Activated CD8-positive, alpha-beta T cell treated with anti-CD3 and anti-CD28 coated beads for 36 hours (primary cell): ENCODE measurements at regions not wholly inside any gene's neighbourhood (a gene's known extent, or its start where the extent isn't known, plus 50 kb on each side); places are given as distances from the start of the nearest gene placed in this dataset.

ENCODE experiments used
- ATAC-seq: fragments of 200-7000 bp; cut with Tn5 transposase; one replicate; pipeline ENCODE4 v1.10.0; 2021; ENCODE audit warnings: mild to moderate bottlenecking, moderate library complexity
- CTCF ChIA-PET: fragments of 350-600 bp; sonication (Branson Sonifier 250); formaldehyde crosslinking; loops from one replicate; lab custom pipeline; 2021; ENCODE audit warnings: antibody characterized with exemption; lab: Charles Lee
- POLR2A ChIA-PET: fragments of 350-600 bp; sonication (Branson Sonifier 250); formaldehyde crosslinking; loops from one replicate; lab custom pipeline; 2021; ENCODE audit warnings: antibody characterized with exemption; lab: Charles Lee
- DNase-seq: peaks from one replicate; pipeline ENCODE4 v3.0.0-alpha.2; 2020
- H3K27ac Mint-ChIP-seq: one replicate; pipeline ENCODE4 v1.8.0; 2021; ENCODE audit warnings: mild to moderate bottlenecking, mixed read lengths
- H3K27me3 Mint-ChIP-seq: one replicate; pipeline ENCODE4 v1.8.0; 2021; ENCODE audit warnings: mixed read lengths
- H3K36me3 Mint-ChIP-seq: one replicate; pipeline ENCODE4 v1.8.0; 2021; ENCODE audit warnings: low read depth, mixed read lengths
- H3K4me1 Mint-ChIP-seq: one replicate; pipeline ENCODE4 v1.8.0; 2021; ENCODE audit warnings: low read depth, mixed read lengths
- H3K4me3 Mint-ChIP-seq: one replicate; pipeline ENCODE4 v1.8.0; 2021; ENCODE audit warnings: mild to moderate bottlenecking, moderate library complexity, mixed read lengths
- H3K9me3 Mint-ChIP-seq: one replicate; pipeline ENCODE4 v1.8.0; 2021; ENCODE audit warnings: mixed read lengths
- intact Hi-C: fragments of 100-400 bp; cut with micrococcal nuclease; formaldehyde crosslinking; loops from one replicate; pipeline ENCODE4 v1.10.0; 2022
- TF ChIP-seq, protein P1 (sequence below): fragments of 200-600 bp; IDR thresholded peaks from one replicate; pipeline ENCODE4 v1.8.0; 2022; ENCODE audit warnings: antibody characterized with exemption, mild to moderate bottlenecking

DNA sequence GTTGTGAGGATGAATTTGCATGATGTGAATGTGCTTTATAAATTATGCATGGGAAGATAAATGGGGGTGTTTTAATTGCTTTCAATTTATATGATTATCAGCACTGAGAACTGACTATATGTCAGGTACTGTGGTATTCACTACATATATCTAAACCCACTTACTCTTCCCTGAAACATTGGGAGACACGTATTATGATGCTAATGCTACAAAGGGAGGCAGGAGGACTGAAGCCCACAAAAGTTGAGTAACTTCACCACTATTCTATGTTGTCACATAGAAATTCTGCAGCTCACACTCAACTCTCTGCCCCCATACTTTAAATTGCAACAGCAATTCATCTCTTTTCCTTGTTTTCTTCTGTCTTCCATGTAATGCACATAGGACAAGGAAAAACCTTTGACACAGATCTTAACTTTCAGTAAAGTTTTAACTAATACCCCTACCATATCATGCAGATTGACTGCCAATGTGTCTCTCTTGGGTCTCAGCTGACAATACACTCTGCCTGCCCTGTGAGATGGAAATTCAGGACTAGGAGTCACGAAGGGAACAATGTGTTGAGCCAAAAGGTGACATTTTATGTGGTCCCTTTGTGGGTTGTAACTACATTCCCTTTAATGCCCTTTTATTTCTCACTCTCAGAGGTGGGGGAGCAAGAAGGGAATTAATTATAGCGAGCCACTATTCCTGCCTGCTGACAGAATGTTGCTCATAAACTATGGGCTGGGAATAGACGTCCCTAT is 691.0 kb upstream of the SORCS1 start:
- Mint-ChIP-seq H3K36me3 (no peaks in the 10 kb centered on the region), H3K27ac (no peak overlapping the region), H3K9me3 (peaks cover 7% of the 10 kb centered on the region), H3K27me3 (no peaks in the 10 kb centered on the region), H3K4me1 (no peaks in the 10 kb centered on the region), H3K4me3 (no peak overlapping the region)
- ATAC-seq (no peak), DNase-seq (no peak)
- intact Hi-C loops = no loop called here
- POLR2A ChIA-PET = no interaction called here
- TF ChIP-seq, protein P1, sequence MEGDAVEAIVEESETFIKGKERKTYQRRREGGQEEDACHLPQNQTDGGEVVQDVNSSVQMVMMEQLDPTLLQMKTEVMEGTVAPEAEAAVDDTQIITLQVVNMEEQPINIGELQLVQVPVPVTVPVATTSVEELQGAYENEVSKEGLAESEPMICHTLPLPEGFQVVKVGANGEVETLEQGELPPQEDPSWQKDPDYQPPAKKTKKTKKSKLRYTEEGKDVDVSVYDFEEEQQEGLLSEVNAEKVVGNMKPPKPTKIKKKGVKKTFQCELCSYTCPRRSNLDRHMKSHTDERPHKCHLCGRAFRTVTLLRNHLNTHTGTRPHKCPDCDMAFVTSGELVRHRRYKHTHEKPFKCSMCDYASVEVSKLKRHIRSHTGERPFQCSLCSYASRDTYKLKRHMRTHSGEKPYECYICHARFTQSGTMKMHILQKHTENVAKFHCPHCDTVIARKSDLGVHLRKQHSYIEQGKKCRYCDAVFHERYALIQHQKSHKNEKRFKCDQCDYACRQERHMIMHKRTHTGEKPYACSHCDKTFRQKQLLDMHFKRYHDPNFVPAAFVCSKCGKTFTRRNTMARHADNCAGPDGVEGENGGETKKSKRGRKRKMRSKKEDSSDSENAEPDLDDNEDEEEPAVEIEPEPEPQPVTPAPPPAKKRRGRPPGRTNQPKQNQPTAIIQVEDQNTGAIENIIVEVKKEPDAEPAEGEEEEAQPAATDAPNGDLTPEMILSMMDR = no peak
- CTCF ChIA-PET = no interaction called here

DNA sequence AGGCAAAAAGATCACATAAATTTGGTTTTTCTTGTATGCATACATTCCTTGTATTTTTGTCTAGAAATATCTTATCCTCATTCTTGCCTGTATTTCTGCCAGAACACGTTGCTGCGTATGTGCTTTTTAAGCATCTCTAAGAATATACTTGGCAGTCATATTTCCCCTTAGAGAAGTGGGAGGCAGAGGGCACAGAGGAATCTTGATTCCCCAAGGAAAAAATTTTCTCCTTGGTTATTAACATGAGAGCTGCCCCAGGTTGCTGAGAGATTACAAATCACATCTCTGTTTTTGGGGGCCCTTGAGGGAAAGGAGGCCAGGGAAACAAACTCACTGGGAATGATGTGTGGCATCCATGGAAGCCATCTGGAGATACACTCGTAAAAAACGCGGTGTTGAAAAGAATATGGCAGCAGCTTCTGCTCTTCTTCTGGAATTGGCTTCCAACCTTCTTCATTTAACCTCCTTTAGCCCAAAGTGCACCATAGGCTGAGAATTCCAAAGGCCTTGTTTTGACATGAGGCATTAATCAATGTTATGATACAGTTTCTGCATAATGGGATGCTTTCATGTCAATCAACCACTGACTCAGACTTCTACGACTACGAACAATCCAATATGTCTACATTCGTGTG is 684.3 kb upstream of the SORCS1 start:
- Mint-ChIP-seq H3K4me3 (no peak overlapping the region), H3K36me3 (no peaks in the 10 kb centered on the region), H3K27ac (no peak overlapping the region), H3K4me1 (no peaks in the 10 kb centered on the region), H3K9me3 (peaks cover 9% of the 10 kb centered on the region), H3K27me3 (no peaks in the 10 kb centered on the region)
- POLR2A ChIA-PET = no interaction called here
- TF ChIP-seq, protein P1 = no peak
- DNase-seq (no peak), ATAC-seq (no peak)
- CTCF ChIA-PET = no interaction called here
- intact Hi-C loops = no loop called here

DNA sequence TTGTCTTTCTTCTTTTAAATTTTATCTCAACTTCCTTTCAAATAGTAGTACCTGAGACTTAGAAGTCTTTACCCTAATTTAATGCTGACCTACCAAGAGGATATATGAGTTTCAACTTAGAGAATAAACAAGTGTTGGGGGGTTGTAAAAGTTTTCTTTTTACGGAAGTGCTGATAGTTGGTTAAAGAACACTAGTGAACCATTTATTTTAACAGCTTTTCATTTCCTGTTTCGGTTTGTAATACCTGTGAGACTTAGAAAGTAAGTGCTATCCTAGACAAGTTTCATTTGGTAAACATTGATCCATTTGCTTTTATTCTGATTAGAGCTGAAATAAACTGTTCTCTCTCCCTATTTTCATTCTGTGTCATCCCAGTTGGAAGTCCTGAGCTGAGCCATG is 683.1 kb upstream of the SORCS1 start:
- ChIA-PET CTCF (no interaction called here), POLR2A (no interaction called here)
- ATAC-seq (no peak), DNase-seq (no peak)
- Mint-ChIP-seq H3K36me3 (no peaks in the 10 kb centered on the region), H3K4me3 (no peak overlapping the region), H3K4me1 (no peaks in the 10 kb centered on the region), H3K27ac (no peak overlapping the region), H3K27me3 (no peaks in the 10 kb centered on the region), H3K9me3 (peaks cover 9% of the 10 kb centered on the region)
- intact Hi-C loops = no loop called here
- TF ChIP-seq, protein P1 = no peak

DNA sequence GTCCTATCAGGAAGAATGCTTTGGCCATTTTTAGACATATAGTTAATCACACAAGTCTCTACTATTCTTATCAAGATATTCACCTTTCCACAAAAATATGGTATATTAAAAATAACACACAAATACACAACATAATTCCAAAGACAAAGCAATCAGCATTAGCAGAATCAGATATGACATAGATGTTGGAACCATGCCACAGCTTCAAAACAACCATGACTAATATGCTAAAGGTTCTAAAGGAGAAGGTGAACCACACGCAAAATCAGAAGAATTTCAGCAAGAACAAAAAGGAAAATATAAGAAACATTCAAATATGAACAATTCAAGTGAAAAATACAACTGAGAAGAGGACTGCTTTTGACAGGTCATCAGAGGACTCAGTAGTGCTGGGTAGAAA is 670.2 kb upstream of the SORCS1 start:
- Mint-ChIP-seq H3K9me3 (peaks cover 2% of the 10 kb centered on the region), H3K4me1 (no peaks in the 10 kb centered on the region), H3K27ac (no peak overlapping the region), H3K36me3 (no peaks in the 10 kb centered on the region), H3K4me3 (no peak overlapping the region), H3K27me3 (no peaks in the 10 kb centered on the region)
- ATAC-seq (no peak), DNase-seq (no peak)
- ChIA-PET POLR2A (no interaction called here), CTCF (no interaction called here)
- TF ChIP-seq, protein P1 = no peak
- intact Hi-C loops = no loop called here

DNA sequence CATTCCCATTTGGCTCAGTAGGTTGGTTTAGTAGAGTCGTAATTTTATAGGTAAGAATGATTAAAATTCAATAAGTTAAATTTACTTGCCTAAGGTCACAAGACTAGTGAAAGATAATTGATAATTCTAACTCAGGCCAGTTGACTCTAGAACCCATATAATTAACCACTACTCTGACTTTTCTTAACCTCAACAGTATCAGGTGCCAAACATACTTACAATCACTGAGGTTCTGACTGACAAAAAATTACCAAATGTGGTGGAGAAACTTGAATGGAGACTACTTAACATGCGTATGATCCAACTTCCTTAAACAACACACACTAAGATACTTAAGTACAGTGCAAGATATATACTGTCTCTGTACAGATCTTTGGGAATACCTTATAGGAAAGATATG is 667.3 kb upstream of the SORCS1 start:
- Mint-ChIP-seq H3K27ac (no peak overlapping the region), H3K36me3 (no peaks in the 10 kb centered on the region), H3K4me1 (no peaks in the 10 kb centered on the region), H3K4me3 (no peak overlapping the region), H3K9me3 (peaks cover 2% of the 10 kb centered on the region), H3K27me3 (no peaks in the 10 kb centered on the region)
- TF ChIP-seq, protein P1 = no peak
- intact Hi-C loops = no loop called here
- no peak for ATAC-seq
- no peak for DNase-seq
- POLR2A ChIA-PET = no interaction called here
- CTCF ChIA-PET = no interaction called here
